ENCODE measurements at regions not wholly inside any gene's neighbourhood (a gene's known extent, or its start where the extent isn't known, plus 50 kb on each side); places are given as distances from the start of the nearest gene placed in this dataset.

- TF ChIP-seq EZH2 (IDR thresholded peaks at IDR 0.05; ENCODE audit: low read length), result no peak
- no peak for TF ChIP-seq CTCF (optimal IDR thresholded peaks at IDR 0.05 in 1 of 3, IDR thresholded peaks at IDR 0.05 in 1 of 3, conservative IDR thresholded peaks at IDR 0.05 in 1 of 3; ENCODE audit: extremely low read depth in 1 of 3, insufficient read depth in 2 of 3, low read length in 3 of 3)
Measured at GRCh38 chr1:166629946-166630345, 209.3 kb upstream of the POGK start.
